HepG2 (cell line): ENCODE measurements at regions not wholly inside any gene's neighbourhood (a gene's known extent, or its start where the extent isn't known, plus 50 kb on each side); places are given as distances from the start of the nearest gene placed in this dataset.

Experiments used
- ATAC-seq: fragments of 200-7000 bp; cut with Tn5 transposase; 3 replicates; pipeline ENCODE4 v1.9.1; 2020; ENCODE audit warnings: mild to moderate bottlenecking, moderate library complexity
- BruUV-seq: library from RNA; stranded (reverse); fragments of 400-500 nt; replicated peaks from 2 replicates; lab custom pipeline; 2021; lab: Mats Ljungman, UMichigan
- CTCF ChIA-PET: fragments of 300-600 bp; formaldehyde crosslinking; extraction: SDS; loops from one replicate; lab custom pipeline; 2021; ENCODE audit warnings: low total read pairs, inconsistent platforms, low intra/inter-chr PET ratio; lab: Yijun Ruan, JAX
- POLR2A ChIA-PET: fragments of 350-600 bp; sonication (Branson Sonifier 250); formaldehyde crosslinking; loops from one replicate; lab custom pipeline; 2020; ENCODE audit warnings: antibody characterized with exemption, inconsistent platforms; lab: Yijun Ruan, JAX
- DNase-seq: peaks from one replicate; pipeline ENCODE4 v3.0.0-alpha.2; 2015; ENCODE audit warnings: low spot score
- FAIRE-seq: peaks from 3 replicates; lab custom pipeline; 2011; peaks lifted over from hg19 to GRCh38; lab: Jason Lieb, UNC
- H2AFZ ChIP-seq: one replicate; pipeline ENCODE4 v1.6.1; 2011; ENCODE audit warnings: low read length, inconsistent platforms
- H3K27ac ChIP-seq: fragments of 300-600 bp; 3 replicates; pipeline ENCODE4 v1.8.0; 2011; ENCODE audit warnings: mixed run types, mild to moderate bottlenecking, mixed read lengths, low read length, inconsistent platforms; ENCODE audit not compliant: insufficient read depth; ENCODE audit errors: extremely low read length
- H3K27me3 ChIP-seq, 2 experiments: fragments of 200-600 bp in 1 of 2; 2 replicates in 1 of 2; 3 replicates in 1 of 2; pipeline versions ENCODE4 v1.6.0 to v1.8.0; 2011; ENCODE audit warnings: low read length in 2 of 2, mild to moderate bottlenecking in 2 of 2, moderate library complexity in 2 of 2, inconsistent platforms in 1 of 2; ENCODE audit not compliant: insufficient read depth in 2 of 2, control insufficient read depth in 1 of 2
- H3K36me3 ChIP-seq, 2 experiments: fragments of 200-600 bp in 1 of 2; replicated peaks in 1 of 2; 2 replicates in 1 of 2; 3 replicates in 1 of 2; pipeline versions ENCODE4 v1.5.1 to v1.8.0; 2011; ENCODE audit warnings: low read length in 2 of 2, inconsistent platforms in 1 of 2; ENCODE audit not compliant: insufficient read depth in 2 of 2, control insufficient read depth in 1 of 2
- H3K4me1 ChIP-seq: 2 replicates; pipeline ENCODE4 v1.5.1; 2012; ENCODE audit warnings: low read length, inconsistent platforms; ENCODE audit not compliant: insufficient read depth
- H3K4me2 ChIP-seq: 2 replicates; pipeline ENCODE4 v1.6.0; 2011; ENCODE audit warnings: low read depth, low read length, inconsistent platforms
- H3K4me3 ChIP-seq, 3 experiments: fragments of 200-600 bp in 1 of 3; sonication (generic), shearing (Covaris generic) in 1 of 3; replicated peaks in 1 of 3; 2 replicates each; pipeline ENCODE4 v1.5.1; 2011 to 2016; ENCODE audit warnings: low read length in 3 of 3, inconsistent platforms in 2 of 3, low read depth in 2 of 3, mild to moderate bottlenecking in 2 of 3, control low read depth in 1 of 3, mixed read lengths in 1 of 3; ENCODE audit not compliant: insufficient read depth in 1 of 3
- H3K79me2 ChIP-seq: one replicate; pipeline ENCODE4 v1.6.1; 2011; ENCODE audit warnings: low read length, inconsistent platforms; ENCODE audit not compliant: insufficient read depth
- H3K9ac ChIP-seq: 2 replicates; pipeline ENCODE4 v1.6.0; 2011; ENCODE audit warnings: mild to moderate bottlenecking, low read depth, low read length, inconsistent platforms; ENCODE audit not compliant: insufficient read depth
- H3K9me3 ChIP-seq: 2 replicates; pipeline ENCODE4 v1.5.1; 2012; ENCODE audit warnings: mild to moderate bottlenecking, low read length
- H4K20me1 ChIP-seq: 2 replicates; pipeline ENCODE4 v1.6.0; 2011; ENCODE audit warnings: inconsistent platforms, mild to moderate bottlenecking, low read length, moderate library complexity; ENCODE audit not compliant: insufficient read depth
- ARHGAP35 ChIP-seq: sonication (generic); formaldehyde crosslinking; IDR thresholded peaks from 2 replicates; pipeline ENCODE4 v1.9.0; 2022; ENCODE audit warnings: mild to moderate bottlenecking, inconsistent platforms, moderate library complexity, missing genetic modification reagents, borderline replicate concordance
- ATF6 ChIP-seq: sonication (generic); formaldehyde crosslinking; conservative IDR thresholded peaks from 2 replicates; pipeline ENCODE4 v1.4.0; 2020; ENCODE audit warnings: missing genetic modification reagents
- BHLHE40 ChIP-seq: IDR thresholded peaks from 2 replicates; pipeline ENCODE4 v1.6.1; 2011; ENCODE audit warnings: low read length, improper control_type of control experiment
- EHMT2 ChIP-seq: fragments of 200-600 bp; sonication (generic); IDR thresholded peaks from 2 replicates; pipeline ENCODE4 v1.7.0; 2017; ENCODE audit warnings: antibody characterized with exemption, low read depth, low read length, borderline replicate concordance
- HOXA7 ChIP-seq: sonication (generic); formaldehyde crosslinking; IDR thresholded peaks from 2 replicates; pipeline ENCODE4 v1.8.1; 2022; ENCODE audit warnings: mild to moderate bottlenecking, missing genetic modification reagents, moderate library complexity
- MTA1 ChIP-seq: sonication (generic); formaldehyde crosslinking; IDR thresholded peaks from 2 replicates; pipeline ENCODE4 v1.4.0; 2020; ENCODE audit warnings: missing genetic modification reagents, mild to moderate bottlenecking, borderline replicate concordance
- NCOA1 ChIP-seq: sonication (generic); formaldehyde crosslinking; IDR thresholded peaks from 2 replicates; pipeline ENCODE4 v1.9.0; 2021; ENCODE audit warnings: missing genetic modification reagents
- PAX8 ChIP-seq: sonication (generic); formaldehyde crosslinking; IDR thresholded peaks from 2 replicates; pipeline ENCODE4 v1.8.0; 2022; ENCODE audit warnings: mild to moderate bottlenecking, missing genetic modification reagents, borderline replicate concordance
- SATB2 ChIP-seq: sonication (generic); formaldehyde crosslinking; IDR thresholded peaks from 2 replicates; pipeline ENCODE4 v1.5.0; 2020; ENCODE audit warnings: missing genetic modification reagents
- TBL1XR1 ChIP-seq: fragments of 150-350 bp; IDR thresholded peaks from 2 replicates; pipeline ENCODE4 v1.6.1; 2014; ENCODE audit warnings: borderline replicate concordance, low read length; ENCODE audit not compliant: partially characterized antibody
- ZBTB21 ChIP-seq: sonication (generic); formaldehyde crosslinking; IDR thresholded peaks from 2 replicates; pipeline ENCODE4 v1.4.0; 2020; ENCODE audit warnings: missing genetic modification reagents
- ZNF136 ChIP-seq: sonication (generic); formaldehyde crosslinking; IDR thresholded peaks from 2 replicates; pipeline ENCODE4 v1.8.1; 2022; ENCODE audit warnings: low read depth, mild to moderate bottlenecking, moderate library complexity, missing genetic modification reagents
- ZNF143 ChIP-seq: sonication (generic); formaldehyde crosslinking; IDR thresholded peaks from 2 replicates; pipeline ENCODE4 v1.4.0; 2020; ENCODE audit warnings: missing genetic modification reagents
- ZNF253 ChIP-seq: sonication (generic); formaldehyde crosslinking; IDR thresholded peaks from 2 replicates; pipeline ENCODE4 v1.8.0; 2022; ENCODE audit warnings: mild to moderate bottlenecking, missing genetic modification reagents, borderline replicate concordance
- ZNF329 ChIP-seq: sonication (generic); formaldehyde crosslinking; IDR thresholded peaks from 2 replicates; pipeline ENCODE4 v1.9.0; 2021; ENCODE audit warnings: low read depth, mild to moderate bottlenecking, missing genetic modification reagents
- ZNF607 ChIP-seq: sonication (generic); formaldehyde crosslinking; IDR thresholded peaks from 2 replicates; pipeline ENCODE4 v1.5.1; 2020; ENCODE audit warnings: missing genetic modification reagents, mild to moderate bottlenecking, borderline replicate concordance
- ZNF713 ChIP-seq: sonication (generic); formaldehyde crosslinking; IDR thresholded peaks from 2 replicates; pipeline ENCODE4 v1.4.0; 2020; ENCODE audit warnings: mild to moderate bottlenecking, missing genetic modification reagents
- ZSCAN29 ChIP-seq: sonication (generic); formaldehyde crosslinking; conservative IDR thresholded peaks from 2 replicates; pipeline ENCODE4 v1.4.0; 2020; ENCODE audit warnings: mild to moderate bottlenecking, missing genetic modification reagents
- WGBS: methylation state at CpG from one replicate; pipeline ENCODE4 v1.1.6; 2017; ENCODE audit warnings: low lambda C conversion rate; 5-methylcytosine and 5-hydroxymethylcytosine counted together
- in situ Hi-C: cut with HindIII; loops from 2 replicates; pipeline ENCODE4 v1.10.0; 2017; ENCODE audit warnings: low pct_unique_long_range_greater_than_20kb; ENCODE audit not compliant: extremely low pct_ligation_motif_present
- intact Hi-C: fragments of 100-400 bp; cut with micrococcal nuclease; formaldehyde crosslinking; loops from one replicate; pipeline ENCODE4 v1.10.0; 2022; ENCODE audit not compliant: unreplicated experiment
- TF ChIP-seq, protein P1 (sequence below): sonication (generic); formaldehyde crosslinking; IDR thresholded peaks from 2 replicates; pipeline ENCODE4 v1.4.0; 2020; ENCODE audit warnings: mild to moderate bottlenecking, missing genetic modification reagents, borderline replicate concordance

DNA sequence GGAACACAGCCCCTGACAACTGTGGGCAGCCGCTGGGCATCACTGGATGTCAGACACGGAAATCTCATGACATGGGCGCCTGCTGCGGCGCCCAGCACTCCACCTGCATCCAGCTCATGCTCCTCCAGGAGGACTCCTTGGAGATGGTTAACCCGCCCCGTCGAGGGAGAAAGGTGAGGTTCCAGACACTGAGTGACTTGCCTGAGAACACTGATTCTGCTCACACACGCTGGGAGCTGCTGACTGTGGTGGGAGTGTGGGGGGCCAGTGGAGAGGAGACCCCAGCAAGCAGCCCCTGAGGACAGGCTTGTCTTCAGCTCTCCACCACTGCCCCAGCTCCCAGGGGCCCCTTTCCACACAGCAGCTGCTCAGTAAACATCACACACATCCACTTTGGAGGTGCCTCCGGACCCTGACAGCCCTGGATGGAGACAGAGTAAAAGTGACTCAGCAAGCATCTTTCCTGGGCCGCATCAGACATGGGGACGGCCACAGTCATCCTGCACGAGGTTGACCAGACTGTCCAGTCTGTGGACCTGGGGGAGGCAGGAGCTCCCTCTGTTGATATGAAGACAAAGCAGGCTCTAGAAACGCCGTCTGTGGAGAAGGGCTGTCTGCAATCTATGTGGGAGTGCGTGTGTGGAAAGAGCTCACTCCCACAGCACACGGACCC, 283.7 kb upstream of the IRX4 start:
- no peaks in the 10 kb centered on the region for H3K79me2 ChIP-seq
- TF ChIP-seq ZNF713 (no peak), SATB2 (CRISPR knock-in tag) (no peak), ZNF136 (CRISPR knock-in tag) (no peak), ZNF143 (CRISPR knock-in tag) (no peak), EHMT2 (no peak), ZSCAN29 (CRISPR knock-in tag) (no peak), ZBTB21 (CRISPR knock-in tag) (no peak), NCOA1 (CRISPR knock-in tag) (no peak), TBL1XR1 (no peak), PAX8 (CRISPR knock-in tag) (no peak), ARHGAP35 (CRISPR knock-in tag) (no peak), MTA1 (no peak), ATF6 (no peak), ZNF607 (CRISPR knock-in tag) (no peak), BHLHE40 (no peak), HOXA7 (CRISPR knock-in tag) (no peak), ZNF253 (CRISPR knock-in tag) (no peak), ZNF329 (no peak)
- TF ChIP-seq, protein P1, sequence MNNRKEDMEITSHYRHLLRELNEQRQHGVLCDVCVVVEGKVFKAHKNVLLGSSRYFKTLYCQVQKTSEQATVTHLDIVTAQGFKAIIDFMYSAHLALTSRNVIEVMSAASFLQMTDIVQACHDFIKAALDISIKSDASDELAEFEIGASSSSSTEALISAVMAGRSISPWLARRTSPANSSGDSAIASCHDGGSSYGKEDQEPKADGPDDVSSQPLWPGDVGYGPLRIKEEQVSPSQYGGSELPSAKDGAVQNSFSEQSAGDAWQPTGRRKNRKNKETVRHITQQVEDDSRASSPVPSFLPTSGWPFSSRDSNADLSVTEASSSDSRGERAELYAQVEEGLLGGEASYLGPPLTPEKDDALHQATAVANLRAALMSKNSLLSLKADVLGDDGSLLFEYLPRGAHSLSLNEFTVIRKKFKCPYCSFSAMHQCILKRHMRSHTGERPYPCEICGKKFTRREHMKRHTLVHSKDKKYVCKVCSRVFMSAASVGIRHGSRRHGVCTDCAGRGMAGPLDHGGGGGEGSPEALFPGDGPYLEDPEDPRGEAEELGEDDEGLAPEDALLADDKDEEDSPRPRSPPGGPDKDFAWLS (CRISPR knock-in tag): no peak
- TF ChIP-seq, all 625 proteins: peak for 0
- H3K4me3 ChIP-seq: no peak overlapping the region
- H2AFZ ChIP-seq: no peak overlapping the region
- FAIRE-seq (no peak), DNase-seq (no peak), ATAC-seq (0 out of 3 replicates have a peak, but pooled peaks have one; percentile 29)
- ChIA-PET CTCF (no interaction called here), POLR2A (no interaction called here)
- intact Hi-C loops: no loop called here
- no peaks in the 10 kb centered on the region for H3K9me3 ChIP-seq
- H3K4me2 ChIP-seq: no peak overlapping the region
- H3K4me1 ChIP-seq: no peaks in the 10 kb centered on the region
- H3K27ac ChIP-seq: no peak overlapping the region
- H4K20me1 ChIP-seq: no peaks in the 10 kb centered on the region
- in situ Hi-C loops: no loop called here
- no TSS peak for BruUV-seq
- peaks cover 7 to 46% of the 10 kb centered on the region in 2 experiments; a peak in 4 of 5 replicates for H3K27me3 ChIP-seq
- no peak overlapping the region for H3K9ac ChIP-seq
- no peaks in the 10 kb centered on the region for H3K36me3 ChIP-seq
- 14% methylated on average over 2 of the region's 17 CpGs for WGBS
